ENCODE measurements at regions not wholly inside any gene's neighbourhood (a gene's known extent, or its start where the extent isn't known, plus 50 kb on each side); places are given as distances from the start of the nearest gene placed in this dataset.
A peak's percentile ranks its signal among the peaks of the same experiment; 100 is the strongest.
"Not testable (repeated sequence)": the region's sequence is repeated elsewhere in the genome, so short reads cannot be mapped to it uniquely, and the experiment has no call there.

DNA sequence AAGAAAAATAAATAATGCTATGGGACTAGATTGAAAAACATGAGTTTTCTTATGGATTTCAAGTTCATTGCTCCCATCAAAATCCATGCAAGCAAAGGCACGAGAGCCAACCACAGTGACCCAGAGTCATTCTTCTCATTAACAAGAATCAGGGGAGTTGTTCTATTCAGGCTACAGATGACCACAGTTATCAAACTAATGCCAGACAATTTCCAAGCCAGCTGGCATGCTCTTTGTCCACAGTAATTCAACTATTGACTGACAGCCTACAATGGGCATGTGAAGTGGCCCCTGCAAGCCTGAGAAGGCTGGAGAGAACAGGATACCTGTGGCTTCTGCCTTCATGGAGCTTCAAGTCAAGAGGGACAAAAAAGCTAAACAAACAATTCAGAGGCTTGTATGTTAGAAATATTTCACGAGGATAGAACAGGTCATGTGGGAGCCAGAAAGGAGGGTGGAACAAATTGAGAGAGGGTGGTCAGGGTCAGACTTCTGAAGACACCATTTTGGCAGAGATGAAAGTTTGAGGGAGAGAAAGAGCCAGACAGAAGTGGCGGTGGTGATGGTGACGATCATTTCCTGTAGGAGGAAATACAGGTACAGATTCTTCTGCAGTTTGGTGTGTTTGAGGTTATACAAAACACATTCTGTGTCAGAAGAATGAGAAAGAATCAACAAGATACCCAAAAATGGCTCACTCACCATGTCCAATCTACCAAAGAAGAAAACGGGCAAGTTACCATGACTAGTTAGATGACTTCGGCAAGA lies 732.4 kb downstream of the RNF144A start:
- DNase-seq, result no peak

DNA sequence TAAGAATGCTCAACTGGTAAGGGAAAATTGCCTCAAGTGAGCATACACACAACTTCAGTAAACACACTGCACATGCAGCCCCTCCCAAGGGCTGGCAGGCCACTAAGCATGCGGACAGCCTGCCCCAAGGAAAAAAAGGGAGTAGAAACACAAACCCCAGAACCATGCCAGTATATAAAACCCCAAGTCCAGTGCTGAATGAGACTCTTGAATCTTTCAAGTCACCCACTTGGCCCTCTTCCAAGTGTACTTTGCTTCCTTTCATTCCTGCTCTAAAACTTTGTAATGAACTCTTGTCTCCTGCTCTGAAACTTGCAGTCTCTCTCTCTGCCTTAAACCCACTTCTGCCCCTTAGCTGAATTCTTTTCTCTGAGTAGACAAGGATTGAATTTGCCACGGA lies 736.4 kb downstream of the RNF144A start:
- no peak for DNase-seq

DNA sequence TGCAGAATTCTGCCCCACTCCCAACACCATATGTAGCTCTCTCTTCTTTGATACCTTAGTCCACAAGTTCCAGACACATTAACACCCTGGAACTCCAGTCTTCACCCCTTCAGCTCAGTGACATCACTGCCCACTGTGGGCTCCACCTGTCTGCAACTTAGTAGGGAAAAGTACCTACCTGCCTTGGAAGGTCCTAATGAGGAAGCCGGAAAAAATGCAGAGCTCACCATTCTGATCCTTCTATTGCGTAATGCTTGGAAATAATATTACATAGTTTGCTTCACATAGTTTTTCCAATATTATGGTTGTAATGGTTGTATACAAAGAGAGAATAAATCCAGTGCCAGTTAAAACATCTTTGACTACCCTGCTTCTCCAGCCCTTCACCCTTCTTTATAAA lies 738.4 kb downstream of the RNF144A start:
- DNase-seq, result no peak

DNA sequence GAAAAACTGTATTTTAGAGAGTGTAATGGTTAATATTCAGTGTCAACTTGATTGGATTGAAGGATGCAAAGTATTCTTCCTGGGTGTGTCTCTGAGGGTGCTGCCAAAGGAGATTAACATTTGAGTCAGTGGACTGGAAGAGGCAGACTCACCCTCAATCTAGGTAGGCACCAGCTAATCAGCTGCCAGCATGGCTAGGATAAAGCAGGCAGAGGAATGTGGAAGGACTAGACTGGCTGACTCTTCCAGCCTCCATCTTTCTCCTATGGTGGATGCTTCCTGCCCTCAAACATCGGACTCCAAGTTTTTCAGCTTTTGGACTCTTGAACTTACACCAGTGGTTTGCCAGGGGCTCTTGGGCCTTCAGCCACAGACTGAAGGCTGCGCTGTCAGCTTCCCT lies 740.3 kb downstream of the RNF144A start:
- DNase-seq, result not testable (repeated sequence)

DNA sequence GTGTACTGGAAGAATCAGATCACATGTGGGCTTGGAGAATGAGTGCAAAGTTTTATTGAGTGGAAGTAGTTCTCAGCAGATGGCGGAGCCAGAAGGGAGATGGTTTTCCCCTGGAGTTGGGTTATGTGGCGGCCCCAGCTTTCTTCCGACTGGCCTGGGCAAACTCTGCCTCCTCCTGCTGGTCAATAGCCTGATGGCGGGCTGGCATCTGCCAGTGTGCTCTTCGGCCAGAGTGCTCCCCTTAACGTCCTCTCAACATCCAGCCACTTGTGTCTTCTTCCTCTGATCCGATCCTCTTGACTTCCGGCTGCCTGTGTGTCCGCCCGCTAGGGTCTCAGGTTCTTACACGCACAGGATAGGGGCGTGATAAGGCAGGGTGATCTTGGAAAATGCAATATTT lies 741.3 kb downstream of the RNF144A start:
- DNase-seq, result no peak

DNA sequence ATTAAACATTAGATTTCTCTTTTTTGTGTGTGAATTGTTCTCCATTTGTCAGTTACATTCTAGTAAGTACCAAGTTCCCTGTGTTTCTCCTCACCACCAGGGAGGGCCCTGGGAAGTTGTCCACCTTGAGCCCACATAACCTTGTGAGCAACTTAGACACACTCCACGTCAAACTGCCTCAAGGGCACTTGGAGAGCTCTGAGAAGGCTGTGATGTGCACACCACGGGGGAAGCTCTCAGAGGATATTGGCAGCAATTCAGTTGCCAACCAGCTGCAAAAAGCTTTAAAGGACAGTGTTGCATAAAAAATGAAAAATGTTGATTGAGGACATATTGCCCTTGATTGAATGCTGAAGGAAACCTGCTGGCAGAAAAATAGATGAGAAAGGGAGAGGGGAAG lies 743.6 kb downstream of the RNF144A start:
- no peak for DNase-seq

DNA sequence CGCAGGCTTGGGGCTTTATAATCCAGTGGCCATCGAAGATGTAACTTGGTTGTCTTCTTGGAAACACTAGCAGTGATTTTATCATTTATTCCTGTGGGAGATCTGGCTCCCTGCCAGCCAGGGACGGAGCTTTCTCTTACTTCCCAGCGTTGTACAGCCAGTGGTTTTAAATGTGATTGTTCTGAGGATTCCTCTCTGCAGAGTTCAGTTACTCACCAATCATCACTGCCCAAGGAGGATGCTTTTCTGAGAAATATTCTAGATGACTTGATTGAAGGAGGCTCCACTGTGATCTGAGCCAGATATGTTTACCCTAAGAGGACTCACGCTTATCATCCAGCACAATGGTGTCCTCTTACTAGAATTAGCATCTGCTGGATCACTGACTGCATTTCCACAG lies 744.3 kb downstream of the RNF144A start:
- no peak for DNase-seq

DNA sequence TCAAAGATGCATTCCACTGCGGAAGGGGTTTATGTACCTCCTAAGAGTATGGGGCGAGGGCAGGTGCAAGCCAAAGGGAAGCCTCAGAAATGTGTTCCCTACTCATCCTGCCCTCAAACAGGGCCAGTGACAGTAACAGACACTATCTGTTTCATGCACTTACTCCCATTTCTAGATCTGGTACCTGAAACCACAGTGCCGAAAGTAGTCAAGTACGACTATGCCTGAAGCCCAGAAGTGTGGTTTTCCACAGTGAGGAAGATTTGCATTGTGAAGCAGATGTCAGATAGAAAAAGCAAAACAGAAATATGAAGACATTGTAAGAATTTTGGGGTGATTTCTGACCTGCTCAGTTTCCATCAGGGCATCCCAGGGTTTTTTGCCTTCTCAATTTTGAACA lies 748.7 kb downstream of the RNF144A start:
- DNase-seq, result no peak

DNA sequence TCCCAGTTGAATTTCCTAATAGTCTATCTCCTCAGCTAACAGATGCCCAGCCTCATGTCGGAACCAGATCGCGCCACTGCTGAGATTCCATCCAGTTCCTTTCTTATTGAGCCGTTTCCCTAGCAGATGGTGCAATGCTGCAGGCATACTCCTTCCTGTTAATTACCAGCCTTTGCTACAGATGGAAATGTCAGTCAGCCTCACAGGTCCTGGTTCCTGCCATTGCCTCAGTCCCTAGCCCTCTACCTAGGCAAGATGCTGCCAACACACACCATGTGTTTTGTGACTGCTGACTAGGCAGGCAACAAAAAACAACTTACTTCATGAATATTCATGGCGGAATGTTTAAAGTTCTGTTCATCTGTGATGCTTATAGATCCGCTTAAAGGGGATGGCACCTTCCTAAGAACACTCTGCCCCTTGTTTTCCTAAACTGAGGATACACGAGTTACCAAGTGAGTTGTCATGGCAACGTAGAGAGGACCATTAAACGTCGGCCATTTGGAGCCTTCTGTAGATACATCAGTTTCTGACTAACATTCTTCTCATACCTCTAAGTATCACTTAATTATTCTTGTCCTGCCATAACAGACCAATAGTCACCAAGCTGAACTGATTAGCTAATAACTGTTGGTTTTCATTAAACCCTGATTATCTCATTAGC lies 749.5 kb downstream of the RNF144A start:
- DNase-seq, result no peak

DNA sequence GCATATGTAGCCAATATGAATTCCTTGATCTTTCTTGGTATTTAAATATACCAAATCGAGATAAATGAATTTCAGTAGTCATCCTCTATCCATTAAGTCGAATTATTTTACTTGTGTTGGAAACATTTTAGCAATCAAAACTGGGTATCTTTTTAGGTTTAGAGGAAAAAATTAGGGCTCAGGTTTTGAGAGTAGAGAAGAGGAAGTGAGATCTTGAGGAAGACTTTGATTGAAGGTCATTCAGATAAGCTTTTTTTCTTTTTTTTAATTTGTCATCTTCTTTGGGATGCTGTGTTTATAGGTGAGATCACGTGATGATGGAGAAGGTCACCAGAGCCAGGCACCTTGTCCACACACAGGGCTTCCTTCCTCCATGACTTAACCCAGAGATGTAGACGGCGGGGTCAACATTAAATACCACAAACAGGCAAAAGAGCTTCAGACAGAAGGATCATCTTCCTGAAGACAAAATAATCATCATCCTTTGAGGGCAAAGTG lies 750.1 kb downstream of the RNF144A start:
- no peak for DNase-seq

DNA sequence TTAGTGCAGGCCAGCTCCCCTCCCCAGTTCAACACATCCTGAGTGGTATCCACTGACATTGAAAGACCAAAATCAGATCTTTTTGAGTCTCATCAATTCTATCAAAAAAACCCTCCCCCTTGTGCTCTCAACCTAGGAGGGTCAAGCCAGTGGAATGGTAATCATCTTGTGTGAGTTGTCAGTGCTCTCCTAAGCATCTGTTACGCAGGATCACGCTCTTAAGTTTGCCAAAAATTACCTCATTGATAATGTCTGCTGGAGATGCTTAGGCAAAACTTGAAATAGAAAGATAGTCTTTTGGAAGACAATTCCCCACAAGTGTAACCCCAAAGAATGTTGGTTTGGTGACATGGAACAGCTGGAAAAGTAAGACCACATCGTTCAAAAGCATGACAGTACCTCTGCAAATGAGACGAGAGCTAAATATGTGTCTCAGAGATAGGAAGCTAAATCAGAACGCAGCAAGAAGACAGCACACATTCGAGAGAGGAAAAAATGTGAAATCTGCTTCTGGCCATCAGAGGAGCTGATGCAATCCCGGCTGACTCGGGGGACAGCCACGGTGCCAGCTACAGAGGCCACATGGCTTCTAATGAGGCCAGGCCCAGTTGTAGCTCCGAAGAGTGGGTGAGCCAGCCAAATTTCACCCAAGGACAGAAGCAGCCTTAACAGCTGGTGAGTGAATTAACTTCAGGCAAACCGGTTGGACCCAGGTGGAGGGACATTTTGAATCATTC lies 753.9 kb downstream of the RNF144A start:
- no peak for DNase-seq

DNA sequence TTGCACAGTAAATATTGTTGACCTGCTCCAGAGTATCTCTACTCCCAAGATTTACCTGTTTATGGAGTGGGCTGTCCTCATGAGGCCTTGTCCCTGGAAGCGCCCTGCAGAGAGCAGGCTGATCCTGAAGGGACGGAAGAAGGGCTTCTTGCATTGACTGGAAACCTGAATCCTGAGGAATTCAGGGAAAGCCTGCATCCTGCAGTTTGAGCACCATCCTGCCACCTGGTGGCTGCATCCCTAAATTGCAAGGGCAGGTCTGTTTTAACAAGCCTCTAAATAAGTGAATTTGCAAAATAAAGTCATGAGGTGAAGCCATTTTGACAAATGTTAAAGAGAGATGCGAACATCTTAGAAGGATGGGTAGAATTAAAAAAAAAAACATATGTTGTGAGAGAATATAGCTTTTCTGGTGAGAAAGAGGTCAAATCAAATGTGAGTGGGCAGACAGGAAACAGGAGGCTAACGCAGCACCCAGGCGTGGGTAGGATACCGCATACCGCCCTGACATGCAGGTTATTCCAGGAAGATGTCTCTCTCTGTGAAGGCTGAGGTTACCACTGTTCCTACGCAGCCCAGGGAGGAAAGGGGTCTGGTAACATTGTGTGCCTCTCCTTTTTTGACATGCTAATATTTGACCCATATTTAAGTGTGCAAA lies 754.9 kb downstream of the RNF144A start:
- DNase-seq, result peak; percentile 66

DNA sequence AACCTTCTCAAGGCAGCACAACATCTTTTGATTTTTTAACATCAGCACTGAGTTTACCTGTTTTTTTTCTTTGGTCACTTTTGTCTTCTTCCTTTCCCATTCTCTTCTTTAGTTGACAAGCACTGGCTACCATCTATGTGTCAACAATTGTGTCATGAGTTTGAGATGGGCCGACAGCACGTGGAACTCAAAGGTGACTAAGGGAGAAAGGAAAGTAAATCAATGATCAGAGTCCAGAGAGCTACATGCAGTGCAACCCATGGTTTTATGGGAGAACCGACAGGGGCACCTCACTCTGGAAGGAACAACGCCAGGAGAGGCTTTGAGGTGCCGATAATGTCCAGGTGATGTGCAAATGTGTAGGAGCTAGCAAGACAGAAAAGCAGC lies 755.5 kb downstream of the RNF144A start:
- no peak for DNase-seq

DNA sequence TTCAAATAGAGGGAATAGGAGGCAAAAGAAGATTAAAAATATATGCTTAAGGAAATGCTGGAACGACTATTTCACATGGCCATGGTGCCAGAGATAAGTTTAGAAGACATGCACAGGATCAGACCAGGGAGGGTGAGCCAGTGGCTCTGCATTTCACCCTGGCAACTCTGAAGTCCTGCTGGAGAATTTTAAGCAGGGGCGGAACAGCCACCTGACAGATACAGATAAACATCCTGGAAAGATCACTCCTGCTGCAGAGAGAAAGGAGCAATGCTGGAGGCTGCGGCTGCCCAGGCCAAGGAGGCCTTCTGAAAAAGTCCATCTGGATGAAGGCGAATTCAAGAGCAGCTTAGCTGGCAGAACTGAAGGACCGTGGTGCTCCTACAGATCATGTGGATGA lies 755.9 kb downstream of the RNF144A start:
- no peak for DNase-seq

DNA sequence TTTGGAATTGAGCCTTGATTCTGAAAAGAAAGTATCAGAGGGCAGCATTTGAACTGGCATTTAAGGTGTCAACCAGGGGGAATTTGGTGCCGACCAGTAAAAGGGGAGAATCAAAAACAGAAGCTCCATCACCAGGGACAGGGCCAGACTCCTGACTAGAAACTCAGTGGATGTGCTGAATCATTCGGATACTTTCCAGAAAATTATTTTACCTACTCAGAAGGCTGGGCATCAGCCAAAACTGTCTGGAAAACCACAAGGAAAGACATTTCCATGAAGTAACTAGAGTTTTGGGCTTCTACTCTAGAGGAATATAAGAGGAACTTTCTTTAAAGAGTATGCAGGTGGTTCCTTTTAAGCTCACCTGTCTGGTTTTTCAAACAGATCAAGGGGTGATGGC lies 756.6 kb downstream of the RNF144A start:
- DNase-seq, result no peak

DNA sequence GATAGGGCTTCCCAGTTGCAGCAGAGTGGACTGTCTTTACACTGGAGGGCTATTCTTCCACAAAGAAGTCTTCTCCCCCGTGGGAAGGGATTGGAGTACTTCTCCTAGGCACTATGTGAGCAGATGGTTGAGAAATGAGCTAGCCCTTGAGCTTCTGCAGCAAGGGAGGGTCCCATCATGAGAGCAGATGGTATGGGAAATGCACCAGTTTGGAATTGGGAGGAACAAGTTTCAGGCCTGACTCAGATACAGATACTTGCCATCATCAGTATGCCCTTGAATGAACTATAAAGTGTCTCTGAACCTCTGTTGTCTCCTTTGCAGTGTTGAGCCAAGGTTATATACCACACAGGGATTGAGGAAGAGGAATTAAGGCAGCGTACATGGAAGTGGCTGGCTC lies 757.4 kb downstream of the RNF144A start:
- DNase-seq, result no peak

DNA sequence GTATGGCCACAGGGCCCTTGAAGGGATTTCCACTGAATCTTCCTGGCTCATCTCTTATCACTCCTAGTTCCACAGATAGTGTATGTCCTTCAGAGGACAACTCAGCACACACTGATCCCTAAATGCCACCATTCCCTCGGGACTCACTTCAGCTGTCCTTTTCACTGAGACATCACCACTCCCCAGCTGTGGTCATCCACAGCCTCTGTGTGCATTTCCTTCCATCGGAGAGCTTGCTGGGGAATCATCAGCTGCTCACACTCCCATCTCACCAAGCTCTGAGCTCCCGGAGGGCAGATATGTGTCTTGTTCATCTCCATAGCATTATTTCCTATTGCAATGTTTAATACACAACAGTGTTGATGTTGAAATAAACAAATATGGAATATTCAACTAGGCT lies 759.5 kb downstream of the RNF144A start:
- peak; percentile 7 for DNase-seq

DNA sequence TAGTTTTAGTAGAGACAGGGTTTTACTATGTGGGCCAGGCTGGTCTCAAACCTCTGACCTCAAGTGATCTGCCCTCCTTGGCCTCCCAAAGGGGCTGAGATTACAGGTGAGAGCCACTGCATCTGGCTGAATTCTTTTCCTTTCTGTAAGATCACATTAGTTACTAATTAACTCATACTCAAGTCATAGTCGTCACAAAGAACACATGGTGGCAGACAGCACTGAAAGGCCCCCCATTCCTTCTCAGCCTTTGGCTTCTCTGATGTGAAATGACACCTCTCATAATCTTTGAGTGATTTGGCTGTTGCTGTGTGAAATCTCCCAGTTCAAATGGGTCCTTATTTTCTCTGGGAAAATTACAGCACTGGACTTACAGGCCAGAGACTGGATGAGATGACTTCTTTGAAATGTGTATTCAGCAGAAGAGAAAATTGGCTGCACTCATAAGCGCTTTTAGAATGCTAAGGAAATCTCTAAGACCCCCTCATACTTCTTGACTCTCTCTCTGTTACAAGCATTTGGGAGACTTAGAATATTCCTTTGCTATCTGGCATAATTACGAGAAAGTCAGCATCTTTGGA lies 764.8 kb downstream of the RNF144A start:
- no peak for DNase-seq

DNA sequence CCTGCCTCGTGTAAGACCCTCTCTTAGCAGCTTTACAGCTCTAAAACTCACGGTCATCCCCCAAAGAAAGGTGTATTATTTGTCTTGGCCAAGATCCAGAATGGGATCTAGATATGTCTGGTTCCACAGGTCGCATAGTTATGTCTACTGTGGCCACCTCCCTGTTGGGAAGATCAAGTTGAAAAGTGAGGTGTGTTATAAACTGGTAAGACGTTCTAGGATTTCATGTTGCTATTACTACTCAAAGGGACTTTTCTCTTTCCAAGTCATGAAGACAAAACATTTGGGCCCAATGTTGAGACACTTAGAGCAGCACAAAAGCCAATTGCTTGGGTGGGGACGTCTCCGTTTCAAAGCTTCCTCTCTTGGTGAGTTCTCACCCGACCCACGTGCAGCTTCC lies 766.0 kb downstream of the RNF144A start:
- no peak for DNase-seq

DNA sequence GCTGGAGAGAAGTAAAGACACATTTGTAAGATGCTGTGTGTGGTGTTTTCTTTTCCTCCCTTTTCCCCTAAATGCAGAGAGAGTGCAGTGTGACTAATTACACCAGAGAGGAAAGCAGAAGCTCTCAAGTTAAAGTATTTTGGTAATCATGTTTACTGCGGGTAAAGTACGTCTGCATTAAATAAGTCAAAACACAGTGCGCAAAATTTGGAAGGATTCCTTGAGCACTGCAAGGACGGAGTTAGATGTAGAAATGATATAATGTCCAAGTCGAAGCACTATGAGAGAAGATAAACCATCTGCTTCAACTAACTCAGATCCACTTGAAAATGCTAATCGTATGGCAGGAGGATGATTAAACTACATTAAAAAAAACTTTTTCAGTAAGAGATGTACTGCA lies 766.5 kb downstream of the RNF144A start:
- no peak for DNase-seq

DNA sequence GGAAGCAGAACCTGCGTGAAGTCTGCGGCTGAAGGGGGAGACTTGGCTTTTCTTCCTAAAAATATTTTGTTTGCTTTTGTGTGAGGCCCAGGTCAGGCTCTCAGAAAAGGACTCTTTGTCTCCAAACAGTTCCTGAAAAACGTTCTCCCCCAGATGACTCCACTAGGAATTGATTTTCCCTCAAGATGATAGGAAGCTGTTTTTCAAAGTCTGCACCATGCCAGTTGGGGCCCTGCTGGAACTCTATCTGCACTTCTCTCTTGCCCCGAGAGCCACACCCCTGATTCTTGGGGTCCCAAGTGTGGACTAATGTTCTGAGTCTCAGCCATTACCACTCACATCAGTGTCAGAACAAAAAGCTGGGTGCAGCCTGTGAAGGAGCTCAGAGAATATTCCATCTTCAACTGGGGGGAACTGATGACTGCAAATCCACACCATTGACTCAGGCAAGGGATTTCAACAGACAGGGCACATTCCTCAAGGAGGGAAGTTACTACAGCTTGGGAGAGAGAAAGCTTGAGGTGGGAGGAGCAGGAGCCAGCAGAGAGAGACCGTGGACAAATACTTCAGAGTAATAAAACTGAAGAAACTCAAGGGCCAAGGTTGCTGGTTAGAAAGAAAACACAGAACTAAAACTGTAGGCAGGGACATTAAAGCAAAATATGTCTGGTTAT lies 768.3 kb downstream of the RNF144A start:
- DNase-seq, result no peak

DNA sequence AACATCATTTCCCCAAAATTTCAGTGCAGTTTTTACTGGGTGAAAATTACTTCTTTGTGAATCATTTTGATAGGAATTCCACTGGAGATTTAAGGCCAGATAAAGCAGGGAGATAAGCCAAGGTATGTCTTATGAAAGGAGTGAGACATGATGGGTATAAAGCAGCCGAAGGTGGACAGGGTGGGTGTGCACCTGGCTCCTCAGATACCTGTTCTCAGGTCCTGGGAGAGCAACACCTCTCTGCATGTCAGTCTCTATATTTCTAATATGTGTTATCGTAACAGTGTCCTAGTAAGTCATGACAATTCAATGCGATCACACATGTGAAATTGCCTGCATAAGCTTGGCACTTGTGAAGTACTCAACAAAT lies 768.8 kb downstream of the RNF144A start:
- no peak for DNase-seq

Measured in suppressor macrophage treated with lipopolysaccharide for 4 hours (primary cell).